OCI-LY1 (cell line): ENCODE measurements at regions not wholly inside any gene's neighbourhood (a gene's known extent, or its start where the extent isn't known, plus 50 kb on each side); places are given as distances from the start of the nearest gene placed in this dataset.
"Not testable (repeated sequence)": the region's sequence is repeated elsewhere in the genome, so short reads cannot be mapped to it uniquely, and the experiment has no call there.

Experiments used
- CTCF ChIP-seq: fragments of 200-600 bp; sonication (generic), shearing (Covaris generic); IDR thresholded peaks from 2 replicates; pipeline ENCODE4 v1.5.1; 2017; ENCODE audit warnings: mild to moderate bottlenecking, antibody characterized with exemption, low read length, moderate library complexity, mixed read lengths
- EZH2 ChIP-seq: fragments of 200-600 bp; sonication (generic), shearing (Covaris generic); IDR thresholded peaks from 2 replicates; pipeline ENCODE4 v1.8.0; 2017; ENCODE audit warnings: borderline replicate concordance, mixed run types, mild to moderate bottlenecking, antibody characterized with exemption, low read length, moderate library complexity, mixed read lengths

- TF ChIP-seq CTCF, EZH2: not testable (repeated sequence)
These were observed 75.6 kb upstream of the SOD1 start for GRCh38 chr21:31583937-31584336.
